ENCODE measurements at regions not wholly inside any gene's neighbourhood (a gene's known extent, or its start where the extent isn't known, plus 50 kb on each side); places are given as distances from the start of the nearest gene placed in this dataset.

DNA sequence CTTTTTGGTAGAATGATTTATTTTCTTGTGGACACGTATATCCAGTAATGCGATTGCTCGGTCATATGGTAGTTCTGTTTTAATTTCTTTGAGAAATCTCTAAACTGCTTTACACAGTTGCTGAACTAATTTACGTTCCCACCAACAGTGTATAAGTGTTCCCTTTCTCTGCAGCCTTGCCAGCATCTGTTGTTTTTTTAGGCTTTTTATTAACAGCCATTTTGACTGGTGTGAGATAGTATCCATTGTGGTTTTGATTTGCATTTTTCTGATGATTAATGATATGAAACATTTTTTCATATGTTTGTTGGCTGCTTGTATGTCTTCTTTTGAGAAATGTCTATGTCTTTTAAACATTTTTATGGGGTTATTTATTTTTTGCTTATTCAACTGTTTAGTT lies 196.7 kb downstream of the MOXD1 start:
- no peaks in the 10 kb centered on the region for H3K4me1 ChIP-seq (replicated peaks)
- TF ChIP-seq, protein P1, sequence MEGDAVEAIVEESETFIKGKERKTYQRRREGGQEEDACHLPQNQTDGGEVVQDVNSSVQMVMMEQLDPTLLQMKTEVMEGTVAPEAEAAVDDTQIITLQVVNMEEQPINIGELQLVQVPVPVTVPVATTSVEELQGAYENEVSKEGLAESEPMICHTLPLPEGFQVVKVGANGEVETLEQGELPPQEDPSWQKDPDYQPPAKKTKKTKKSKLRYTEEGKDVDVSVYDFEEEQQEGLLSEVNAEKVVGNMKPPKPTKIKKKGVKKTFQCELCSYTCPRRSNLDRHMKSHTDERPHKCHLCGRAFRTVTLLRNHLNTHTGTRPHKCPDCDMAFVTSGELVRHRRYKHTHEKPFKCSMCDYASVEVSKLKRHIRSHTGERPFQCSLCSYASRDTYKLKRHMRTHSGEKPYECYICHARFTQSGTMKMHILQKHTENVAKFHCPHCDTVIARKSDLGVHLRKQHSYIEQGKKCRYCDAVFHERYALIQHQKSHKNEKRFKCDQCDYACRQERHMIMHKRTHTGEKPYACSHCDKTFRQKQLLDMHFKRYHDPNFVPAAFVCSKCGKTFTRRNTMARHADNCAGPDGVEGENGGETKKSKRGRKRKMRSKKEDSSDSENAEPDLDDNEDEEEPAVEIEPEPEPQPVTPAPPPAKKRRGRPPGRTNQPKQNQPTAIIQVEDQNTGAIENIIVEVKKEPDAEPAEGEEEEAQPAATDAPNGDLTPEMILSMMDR (IDR thresholded peaks at IDR 0.05): no peak
- TF ChIP-seq POLR2AphosphoS5 (IDR thresholded peaks at IDR 0.05) (no peak), POLR2A (IDR thresholded peaks at IDR 0.05) (no peak)
- no peak overlapping the region for H3K4me3 ChIP-seq
- no peak for DNase-seq (ENCODE audit: low spot score)
- intact Hi-C loops (cut with DNase I): no loop called here
- H3K9me3 ChIP-seq: no peaks in the 10 kb centered on the region
- no peaks in the 10 kb centered on the region for H3K36me3 ChIP-seq
- no peaks in the 10 kb centered on the region for H3K27me3 ChIP-seq (replicated peaks; ENCODE audit: insufficient read depth)
- H3K27ac ChIP-seq: no peak overlapping the region
- 92% methylated on average over 4 of the region's 4 CpGs for WGBS

DNA sequence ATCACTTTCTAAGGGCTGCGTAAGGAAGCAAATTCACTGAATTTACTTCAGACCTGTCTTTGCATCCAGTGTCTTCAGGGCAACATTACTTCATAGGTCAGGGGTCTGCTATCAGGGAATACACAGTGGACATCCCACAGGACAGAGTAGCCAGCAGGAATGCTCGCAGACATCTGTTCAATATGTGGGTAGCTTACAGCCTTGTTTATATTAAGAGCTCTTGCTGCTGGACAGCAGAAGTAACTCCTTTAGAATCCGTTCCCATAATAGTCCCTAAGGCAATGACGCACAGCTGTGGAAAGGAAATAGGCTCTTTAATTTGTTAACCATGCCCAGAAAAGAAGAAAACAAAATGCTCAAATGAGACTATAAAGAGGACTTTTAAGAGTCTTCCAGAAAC lies 198.7 kb downstream of the MOXD1 start:
- no peak overlapping the region for H3K4me3 ChIP-seq
- H3K4me1 ChIP-seq (replicated peaks): no peaks in the 10 kb centered on the region
- H3K27ac ChIP-seq: no peak overlapping the region
- DNase-seq (ENCODE audit: low spot score): no peak
- H3K9me3 ChIP-seq: no peaks in the 10 kb centered on the region
- no peaks in the 10 kb centered on the region for H3K36me3 ChIP-seq
- TF ChIP-seq POLR2AphosphoS5 (IDR thresholded peaks at IDR 0.05) (no peak), POLR2A (IDR thresholded peaks at IDR 0.05) (no peak)
- TF ChIP-seq, protein P1 (IDR thresholded peaks at IDR 0.05): no peak
- no peaks in the 10 kb centered on the region for H3K27me3 ChIP-seq (replicated peaks; ENCODE audit: insufficient read depth)
- intact Hi-C loops (cut with DNase I): no loop called here
- 52% methylated on average over 4 of the region's 4 CpGs for WGBS

DNA sequence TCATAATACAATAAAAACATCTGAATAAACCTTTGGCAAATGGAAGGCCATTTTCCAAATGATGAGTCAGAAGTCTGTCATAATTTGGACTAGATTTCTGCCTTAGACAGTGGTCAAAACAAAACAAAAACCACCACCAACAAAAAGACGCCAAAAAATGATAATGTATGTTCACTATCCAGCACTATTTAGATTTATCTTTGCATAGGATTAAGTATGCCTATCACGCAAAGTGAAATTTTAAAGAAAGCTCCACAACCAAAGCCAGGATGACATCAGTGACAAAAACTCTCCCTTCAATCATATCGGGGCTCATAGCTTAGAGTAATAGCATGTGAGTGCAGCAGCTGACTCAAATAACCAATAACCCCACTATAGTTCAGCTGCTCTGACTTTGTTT lies 201.9 kb downstream of the MOXD1 start:
- intact Hi-C loops (cut with DNase I): no loop called here
- no peak overlapping the region for H3K27ac ChIP-seq

DNA sequence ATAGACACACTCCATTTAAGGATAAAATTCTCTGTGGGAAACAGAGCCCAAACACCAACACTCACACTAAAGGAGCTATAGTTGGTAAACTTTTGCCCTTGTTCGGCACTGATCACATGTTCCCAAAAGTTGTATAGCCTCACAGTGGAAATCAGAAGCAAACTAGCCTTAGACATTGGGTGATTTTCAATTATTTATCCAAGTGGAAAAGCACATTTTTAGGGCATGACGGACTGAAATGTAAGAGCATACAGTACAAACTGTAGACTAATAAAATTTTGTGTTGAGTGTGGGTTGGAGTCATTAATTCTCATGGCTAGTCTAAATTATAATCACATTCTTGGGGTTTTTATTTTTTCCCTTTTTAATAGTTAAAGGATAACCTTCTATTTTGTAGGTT lies 202.4 kb downstream of the MOXD1 start:
- TF ChIP-seq POLR2AphosphoS5 (IDR thresholded peaks at IDR 0.05) (no peak), POLR2A (IDR thresholded peaks at IDR 0.05) (no peak)
- TF ChIP-seq, protein P1 (IDR thresholded peaks at IDR 0.05): no peak
- H3K27me3 ChIP-seq (replicated peaks; ENCODE audit: insufficient read depth): no peaks in the 10 kb centered on the region
- no peak for DNase-seq (ENCODE audit: low spot score)
- intact Hi-C loops (cut with DNase I): no loop called here
- 67% methylated on average over 2 of the region's 2 CpGs for WGBS
- H3K4me3 ChIP-seq: no peak overlapping the region
- no peaks in the 10 kb centered on the region for H3K9me3 ChIP-seq
- H3K4me1 ChIP-seq (replicated peaks): no peaks in the 10 kb centered on the region
- no peak overlapping the region for H3K27ac ChIP-seq
- H3K36me3 ChIP-seq: no peaks in the 10 kb centered on the region

More for the DNA sequence above, 201.9 kb downstream of the MOXD1 start:
- H3K4me1 ChIP-seq (replicated peaks): no peaks in the 10 kb centered on the region
- no peak overlapping the region for H3K4me3 ChIP-seq
- H3K9me3 ChIP-seq: no peaks in the 10 kb centered on the region
- H3K36me3 ChIP-seq: no peaks in the 10 kb centered on the region
- no peak for DNase-seq (ENCODE audit: low spot score)
- WGBS: 75% methylated on average over 3 of the region's 3 CpGs
- H3K27me3 ChIP-seq (replicated peaks; ENCODE audit: insufficient read depth): no peaks in the 10 kb centered on the region
- TF ChIP-seq, protein P1 (IDR thresholded peaks at IDR 0.05): no peak
- no peak for TF ChIP-seq POLR2AphosphoS5 (IDR thresholded peaks at IDR 0.05)

DNA sequence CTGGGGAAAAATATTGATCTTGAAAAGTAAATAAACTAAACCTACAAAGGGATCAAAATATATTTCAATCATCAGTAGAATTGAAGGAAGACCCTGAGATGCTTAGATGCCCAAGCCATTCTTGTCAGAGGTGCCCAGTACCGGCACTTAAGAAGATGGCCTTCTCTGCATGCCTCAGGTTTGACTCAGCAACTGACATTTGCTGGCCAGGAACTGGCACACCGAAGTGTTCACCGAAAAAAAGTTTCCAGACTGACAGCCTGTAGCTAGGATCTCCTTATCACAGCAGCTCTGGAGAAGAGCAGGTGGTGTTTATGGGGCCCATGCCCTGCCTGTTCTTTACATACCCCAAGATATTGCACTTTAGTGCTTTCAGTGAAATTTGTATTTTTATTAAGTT lies 203.2 kb downstream of the MOXD1 start:
- H3K9me3 ChIP-seq: no peaks in the 10 kb centered on the region
- intact Hi-C loops (cut with DNase I): no loop called here
- 71% methylated on average over 3 of the region's 3 CpGs for WGBS

More for the DNA sequence above, 203.2 kb downstream of the MOXD1 start:
- Histone ChIP-seq H3K36me3 (no peaks in the 10 kb centered on the region), H3K27me3 (replicated peaks; ENCODE audit: insufficient read depth) (no peaks in the 10 kb centered on the region), H3K4me3 (no peak overlapping the region), H3K4me1 (replicated peaks) (no peaks in the 10 kb centered on the region), H3K27ac (no peak overlapping the region)
- no peak for DNase-seq (ENCODE audit: low spot score)
- TF ChIP-seq, protein P1 (IDR thresholded peaks at IDR 0.05): no peak
- TF ChIP-seq POLR2AphosphoS5 (IDR thresholded peaks at IDR 0.05) (no peak), POLR2A (IDR thresholded peaks at IDR 0.05) (no peak)

Measured in prostate gland (tissue), 2 donors.